Fibroblast of pulmonary artery (primary cell): ENCODE measurements at regions not wholly inside any gene's neighbourhood (a gene's known extent, or its start where the extent isn't known, plus 50 kb on each side); places are given as distances from the start of the nearest gene placed in this dataset.

Source experiments
- DNase-seq: peaks from one replicate; pipeline ENCODE4 v3.0.0-alpha.2; 2010; ENCODE audit warnings: low read depth
- H3K4me3 ChIP-seq: replicated peaks from 2 replicates; pipeline ENCODE4 v1.5.1; 2011; ENCODE audit warnings: low read depth, mild to moderate bottlenecking, control low read depth, low read length, moderate library complexity
- CTCF ChIP-seq: IDR thresholded peaks from 2 replicates; pipeline ENCODE4 v1.5.1; 2011; ENCODE audit warnings: mild to moderate bottlenecking, control low read depth, low read length, inconsistent platforms; ENCODE audit errors: missing control alignments

GRCh38 chr7:1325646-1326510, 93.2 kb downstream of the UNCX start:
- H3K4me3 ChIP-seq: no peak overlapping the region
- no peak for TF ChIP-seq CTCF
- DNase-seq: no peak

GRCh38 chr7:1326511-1326785, 93.8 kb downstream of the UNCX start:
- no peak for DNase-seq
- no peak for TF ChIP-seq CTCF
- H3K4me3 ChIP-seq: no peak overlapping the region

- TF ChIP-seq CTCF: no peak
- no peak for DNase-seq
- no peak overlapping the region for H3K4me3 ChIP-seq
Observed at GRCh38 chr7:1329261-1329660, 96.6 kb downstream of the UNCX start.

GRCh38 chr7:1329966-1330800, 97.5 kb downstream of the UNCX start:
- DNase-seq: no peak
- TF ChIP-seq CTCF: no peak
- H3K4me3 ChIP-seq: no peak overlapping the region

- DNase-seq: no peak
- H3K4me3 ChIP-seq: no peak overlapping the region
- TF ChIP-seq CTCF: no peak
Observed at GRCh38 chr7:1330801-1331425, 98.2 kb downstream of the UNCX start.

- TF ChIP-seq CTCF: no peak
- H3K4me3 ChIP-seq: no peak overlapping the region
- no peak for DNase-seq
Observed at GRCh38 chr7:1331561-1332467, 99.1 kb downstream of the UNCX start.
